HCT116 (cell line): ENCODE measurements at regions not wholly inside any gene's neighbourhood (a gene's known extent, or its start where the extent isn't known, plus 50 kb on each side); places are given as distances from the start of the nearest gene placed in this dataset.

ENCODE experiments used
- ATAC-seq: fragments of 200-7000 bp; cut with Tn5 transposase; 2 replicates; pipeline ENCODE4 v1.9.1; 2020; ENCODE audit warnings: mild to moderate bottlenecking, moderate library complexity
- BruUV-seq: library from RNA; stranded (reverse); fragments of 400-500 nt; replicated peaks from 2 replicates; lab custom pipeline; 2021; lab: Mats Ljungman, UMichigan
- CTCF ChIA-PET: fragments of 300-600 bp; sonication (Branson Sonifier 250); formaldehyde crosslinking; loops from one replicate; lab custom pipeline; 2021; ENCODE audit warnings: antibody characterized with exemption; lab: Charles Lee
- POLR2A ChIA-PET: fragments of 300-600, 350-600 bp; sonication (Branson Sonifier 250); formaldehyde crosslinking; loops from one replicate; lab custom pipeline; 2021; ENCODE audit warnings: antibody characterized with exemption; lab: Charles Lee
- RAD21 ChIA-PET, 2 experiments: fragments of 300-600 bp; sonication (Branson Sonifier 250); formaldehyde crosslinking; loops; one replicate each; lab custom pipeline; 2023; ENCODE audit warnings: low total read pairs in 2 of 2; ENCODE audit not compliant: uncharacterized antibody in 2 of 2, unreplicated experiment in 2 of 2, low non-redundant PET in 1 of 2; lab: Charles Lee
- DNase-seq: peaks from one replicate; pipeline ENCODE4 v3.0.0-alpha.2; 2010; ENCODE audit warnings: low read depth, low spot score
- H2AFZ ChIP-seq: fragments of 200-600 bp; shearing (Covaris generic), sonication (generic); 2 replicates; pipeline ENCODE4 v1.6.1; 2017; ENCODE audit warnings: low read depth, mixed run types, mixed read lengths, antibody characterized with exemption, low read length; ENCODE audit not compliant: poor library complexity, severe bottlenecking
- H3K27ac ChIP-seq: 2 replicates; pipeline ENCODE4 v1.5.1; 2012; ENCODE audit warnings: low read depth, low read length
- H3K27me3 ChIP-seq: fragments of 200-600 bp; sonication (generic); 2 replicates; pipeline ENCODE4 v1.6.1; 2016; ENCODE audit warnings: mixed run types, low read length, mixed read lengths; ENCODE audit not compliant: insufficient read depth
- H3K36me3 ChIP-seq, 2 experiments: fragments of 200-500 bp in 1 of 2; fragments of 200-600 bp in 1 of 2; sonication (Bioruptor generic) in 1 of 2; sonication (generic) in 1 of 2; 2 replicates each; pipeline versions ENCODE4 v1.5.1 to v1.6.1; 2014 to 2016; ENCODE audit warnings: low read length in 2 of 2, inconsistent platforms in 1 of 2, mixed read lengths in 1 of 2, mixed run types in 1 of 2; ENCODE audit not compliant: insufficient read depth in 2 of 2, control insufficient read depth in 1 of 2
- H3K4me1 ChIP-seq, 2 experiments: fragments of 200-600 bp in 1 of 2; sonication (generic) in 1 of 2; 2 replicates each; pipeline versions ENCODE4 v1.5.1 to v1.6.1; 2012 to 2017; ENCODE audit warnings: low read length in 2 of 2, inconsistent platforms in 1 of 2, mild to moderate bottlenecking in 1 of 2, mixed read lengths in 1 of 2, mixed run types in 1 of 2, moderate library complexity in 1 of 2; ENCODE audit not compliant: insufficient read depth in 2 of 2, control insufficient read depth in 1 of 2
- H3K4me2 ChIP-seq: fragments of 200-600 bp; sonication (generic); 2 replicates; pipeline ENCODE4 v1.6.1; 2017; ENCODE audit warnings: mixed run types, low read length, mixed read lengths
- H3K4me3 ChIP-seq, 2 experiments: fragments of 200-600 bp in 1 of 2; sonication (generic) in 1 of 2; replicated peaks in 1 of 2; 2 replicates each; pipeline ENCODE4 v1.5.1; 2011 to 2016; ENCODE audit warnings: low read length in 2 of 2, control low read depth in 1 of 2, low read depth in 1 of 2, mild to moderate bottlenecking in 1 of 2, mixed read lengths in 1 of 2, mixed run types in 1 of 2
- H3K79me2 ChIP-seq: fragments of 200-600 bp; sonication (generic); 2 replicates; pipeline ENCODE4 v1.6.1; 2017; ENCODE audit warnings: mild to moderate bottlenecking, mixed run types, low read length, moderate library complexity, mixed read lengths; ENCODE audit not compliant: insufficient read depth
- H3K9ac ChIP-seq: fragments of 200-600 bp; sonication (generic); 2 replicates; pipeline ENCODE4 v1.6.1; 2016; ENCODE audit warnings: low read length, mixed read lengths
- H3K9me2 ChIP-seq: fragments of 200-600 bp; sonication (generic), shearing (Covaris generic); 2 replicates; pipeline ENCODE4 v1.6.1; 2017; ENCODE audit warnings: mixed run types, mild to moderate bottlenecking, moderate library complexity; ENCODE audit not compliant: insufficient read depth
- H3K9me3 ChIP-seq, 2 experiments: fragments of 200-500 bp in 1 of 2; fragments of 200-600 bp in 1 of 2; sonication (Bioruptor generic) in 1 of 2; sonication (generic) in 1 of 2; 2 replicates each; pipeline ENCODE4 v1.6.1; 2014 to 2017; ENCODE audit warnings: low read length in 2 of 2, mixed read lengths in 2 of 2, inconsistent platforms in 1 of 2, low read depth in 1 of 2, mild to moderate bottlenecking in 1 of 2, mixed run types in 1 of 2, moderate library complexity in 1 of 2; ENCODE audit not compliant: control insufficient read depth in 1 of 2, insufficient read depth in 1 of 2
- H4K20me1 ChIP-seq: fragments of 200-600 bp; sonication (generic), shearing (Covaris generic); 2 replicates; pipeline ENCODE4 v1.6.1; 2017; ENCODE audit warnings: mixed run types, mild to moderate bottlenecking, moderate library complexity; ENCODE audit not compliant: insufficient read depth
- ATF3 ChIP-seq: IDR thresholded peaks from 2 replicates; pipeline ENCODE4 v1.6.1; 2012
- CBX3 ChIP-seq: IDR thresholded peaks from 2 replicates; pipeline ENCODE4 v1.6.1; 2012; ENCODE audit warnings: low read depth
- EGR1 ChIP-seq: IDR thresholded peaks from 2 replicates; pipeline ENCODE4 v1.6.1; 2012; ENCODE audit warnings: low read depth
- ELF1 ChIP-seq: IDR thresholded peaks from 2 replicates; pipeline ENCODE4 v1.6.1; 2012; ENCODE audit warnings: low read depth, borderline replicate concordance
- EZH2 ChIP-seq: fragments of 200-600 bp; sonication (generic); IDR thresholded peaks from 2 replicates; pipeline ENCODE4 v1.6.1; 2017; ENCODE audit warnings: antibody characterized with exemption, mixed run types
- EZH2phosphoT487 ChIP-seq: fragments of 200-600 bp; IDR thresholded peaks from 2 replicates; pipeline ENCODE4 v1.6.1; 2018; ENCODE audit warnings: antibody characterized with exemption, borderline replicate concordance
- FOSL1 ChIP-seq: IDR thresholded peaks from 2 replicates; pipeline ENCODE4 v1.6.1; 2012; ENCODE audit warnings: low read depth
- JUND ChIP-seq: IDR thresholded peaks from 2 replicates; pipeline ENCODE4 v1.6.1; 2012
- MAX ChIP-seq: IDR thresholded peaks from 2 replicates; pipeline ENCODE4 v1.6.1; 2012
- RAD21 ChIP-seq: IDR thresholded peaks from 2 replicates; pipeline ENCODE4 v1.6.1; 2012; ENCODE audit warnings: low read depth, mild to moderate bottlenecking
- REST ChIP-seq: IDR thresholded peaks from 2 replicates; pipeline ENCODE4 v1.6.1; 2012; ENCODE audit warnings: low read depth
- SIN3A ChIP-seq: IDR thresholded peaks from 2 replicates; pipeline ENCODE4 v1.6.1; 2012; ENCODE audit warnings: low read depth
- SP1 ChIP-seq: IDR thresholded peaks from 2 replicates; pipeline ENCODE4 v1.6.1; 2012; ENCODE audit warnings: low read depth
- SRF ChIP-seq: IDR thresholded peaks from 2 replicates; pipeline ENCODE4 v1.6.1; 2012; ENCODE audit warnings: low read depth
- TCF7L2 ChIP-seq: IDR thresholded peaks from 2 replicates; pipeline ENCODE4 v1.7.0; 2011; ENCODE audit warnings: borderline replicate concordance, inconsistent platforms; ENCODE audit not compliant: insufficient read depth, insufficient read length; ENCODE audit errors: extremely low read depth
- YY1 ChIP-seq: IDR thresholded peaks from 2 replicates; pipeline ENCODE4 v1.6.1; 2011; ENCODE audit warnings: low read length, low read depth, moderate library complexity, mild to moderate bottlenecking; ENCODE audit not compliant: insufficient replicate concordance; ENCODE audit errors: extremely low read depth
- ZFX ChIP-seq: fragments of 450-650 bp; IDR thresholded peaks from 2 replicates; pipeline ENCODE4 v1.6.1; 2017
- ZNF274 ChIP-seq: fragments of 200-500 bp; sonication (Bioruptor generic); IDR thresholded peaks from 2 replicates; pipeline ENCODE4 v1.6.1; 2014; ENCODE audit warnings: mild to moderate bottlenecking, low read depth, low read length, inconsistent platforms
- intact Hi-C: fragments of 100-400 bp; cut with micrococcal nuclease; formaldehyde crosslinking; loops from 2 replicates; pipeline ENCODE4 v1.10.0; 2022

- no peak for ATAC-seq
- Histone ChIP-seq H3K4me1 (no peaks in the 10 kb centered on the region), H3K4me2 (no peak overlapping the region), H3K27ac (no peak overlapping the region), H4K20me1 (no peaks in the 10 kb centered on the region), H3K79me2 (no peaks in the 10 kb centered on the region), H2AFZ (no peak overlapping the region), H3K4me3 (no peak overlapping the region), H3K27me3 (no peaks in the 10 kb centered on the region), H3K9ac (no peak overlapping the region), H3K36me3 (no peaks in the 10 kb centered on the region)
- ChIA-PET POLR2A (no interaction called here), RAD21 (no interaction called here)
- DNase-seq, result no peak
- BruUV-seq, result no TSS peak
- no peak for TF ChIP-seq SIN3A
- TF ChIP-seq EZH2, result no peak
- TF ChIP-seq ELF1, result no peak
- TF ChIP-seq ATF3, result no peak
- TF ChIP-seq, all 23 proteins: peak for 0
- CTCF ChIA-PET, result no interaction called here
- Histone ChIP-seq H3K9me3 (no peaks in the 10 kb centered on the region), H3K9me2 (no peaks in the 10 kb centered on the region)
- intact Hi-C loops, result no loop called here
Observed at GRCh38 chr1:171427852-171428471, 57.4 kb upstream of the PRRC2C start.

GRCh38 chr1:171429137-171429536, 56.2 kb upstream of the PRRC2C start:
- Histone ChIP-seq H3K4me1 (no peaks in the 10 kb centered on the region), H3K4me2 (no peak overlapping the region), H3K9me2 (no peaks in the 10 kb centered on the region), H3K27ac (no peak overlapping the region), H3K4me3 (no peak overlapping the region), H3K79me2 (no peaks in the 10 kb centered on the region), H3K36me3 (no peaks in the 10 kb centered on the region), H3K27me3 (no peaks in the 10 kb centered on the region), H3K9ac (no peak overlapping the region), H2AFZ (no peak overlapping the region), H3K9me3 (no peaks in the 10 kb centered on the region), H4K20me1 (no peaks in the 10 kb centered on the region)
- ChIA-PET RAD21 (interaction anchor here in 1 of 2 experiments (0.6 kb wide), 1 partner anchor 47 kb away, joined by 3 read pairs; no protein-coding TSS in a partner anchor), POLR2A (no interaction called here), CTCF (no interaction called here)
- TF ChIP-seq SRF (no peak), FOSL1 (no peak), ELF1 (no peak), EZH2 (no peak), ZNF274 (no peak), ATF3 (no peak), REST (no peak), ZFX (no peak), SP1 (no peak), EZH2phosphoT487 (no peak), EGR1 (no peak), JUND (no peak), MAX (no peak), TCF7L2 (no peak), RAD21 (no peak), CBX3 (no peak), YY1 (no peak)
- DNase-seq (no peak), ATAC-seq (no peak)
- intact Hi-C loops, result no loop called here
- no TSS peak for BruUV-seq
